CD1c-positive myeloid dendritic cell (primary cell): ENCODE measurements at regions not wholly inside any gene's neighbourhood (a gene's known extent, or its start where the extent isn't known, plus 50 kb on each side); places are given as distances from the start of the nearest gene placed in this dataset.
A peak's percentile ranks its signal among the peaks of the same experiment; 100 is the strongest.
"Not testable (repeated sequence)": the region's sequence is repeated elsewhere in the genome, so short reads cannot be mapped to it uniquely, and the experiment has no call there.

Experiments
- DNase-seq: peaks from one replicate; pipeline ENCODE4 v3.0.0-alpha.2; 2016; ENCODE audit errors: extremely low spot score

DNA sequence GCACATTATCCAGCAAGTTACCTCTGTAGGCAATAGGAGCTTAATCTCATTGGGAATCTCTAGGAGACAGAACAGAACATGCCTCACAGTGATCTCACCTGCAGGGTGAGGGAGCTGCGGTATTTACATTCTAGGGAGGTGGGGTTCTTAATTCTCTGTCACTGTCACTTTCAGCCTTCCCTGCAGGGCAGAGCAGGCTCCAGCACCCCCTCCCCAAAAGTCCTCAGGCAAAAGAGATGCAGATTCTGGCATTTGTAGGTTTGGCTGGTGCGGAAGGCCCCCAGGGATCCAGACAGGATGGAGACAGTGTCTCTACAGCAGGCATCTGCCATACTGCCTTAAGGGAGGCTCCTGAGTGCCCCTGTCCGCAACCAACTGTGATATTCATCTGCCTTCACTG, 166.4 kb upstream of the ATP6AP2 start:
- no peak for DNase-seq

DNA sequence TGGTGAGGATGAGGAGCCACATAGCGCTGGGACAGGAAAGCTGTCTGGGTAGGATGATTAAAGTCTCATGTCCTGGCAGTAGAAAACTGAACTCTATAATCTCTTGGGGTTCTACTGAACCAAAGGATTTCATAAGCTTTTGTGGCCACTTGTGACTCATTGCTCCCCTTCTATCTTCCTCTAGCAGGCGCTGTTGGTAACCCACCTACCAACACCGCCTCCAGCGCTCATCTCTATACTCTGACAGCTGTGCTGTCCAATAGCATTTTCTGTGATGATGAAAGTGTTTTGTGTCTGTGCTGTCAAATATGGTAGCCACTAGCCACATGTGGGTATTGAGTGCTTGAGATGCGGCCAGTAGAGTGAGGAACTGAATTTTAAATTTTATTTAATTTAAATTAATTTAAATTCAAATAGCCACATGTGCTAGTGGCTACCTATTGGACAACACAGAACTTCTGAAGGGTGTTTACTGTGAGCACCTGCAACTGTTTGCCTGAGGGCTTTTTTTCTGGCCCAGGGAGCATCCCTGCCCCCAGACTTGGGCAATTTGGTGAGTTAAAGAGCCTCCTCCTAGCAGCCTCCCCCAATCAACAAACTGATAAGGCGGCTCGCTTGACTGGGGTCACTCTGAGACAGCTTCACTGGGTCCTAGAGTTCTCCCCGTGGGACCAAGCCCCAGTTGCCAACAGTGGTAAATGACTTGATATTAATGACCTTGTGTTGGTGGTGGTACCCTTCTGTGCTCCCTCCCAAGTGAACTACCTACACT, 169.2 kb upstream of the ATP6AP2 start:
- peak; percentile 56 for DNase-seq

DNA sequence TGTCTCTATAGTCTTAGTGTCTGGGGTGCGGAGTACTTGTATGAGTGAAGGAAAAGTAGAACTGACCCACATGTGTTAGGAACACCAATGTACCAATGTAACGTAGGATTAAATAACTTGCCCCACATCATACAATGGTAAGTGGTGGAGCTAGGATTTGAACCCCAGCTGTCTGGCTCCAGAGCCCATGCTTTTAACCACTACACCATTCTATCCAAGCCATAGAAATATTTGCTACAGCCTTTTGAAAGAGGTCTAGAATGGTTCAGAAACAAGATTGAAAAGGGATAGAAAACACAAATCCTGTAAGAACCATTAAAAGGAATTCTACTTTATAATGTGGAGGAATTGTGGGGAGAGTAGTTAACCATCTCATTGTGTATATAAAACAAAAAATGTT, 169.9 kb upstream of the ATP6AP2 start:
- no peak for DNase-seq

GRCh38 chrX:40406330-40406859, 174.4 kb upstream of the ATP6AP2 start:
- DNase-seq: peak; percentile 61

GRCh38 chrX:40405399-40405798, 175.4 kb upstream of the ATP6AP2 start:
- DNase-seq: no peak

DNA sequence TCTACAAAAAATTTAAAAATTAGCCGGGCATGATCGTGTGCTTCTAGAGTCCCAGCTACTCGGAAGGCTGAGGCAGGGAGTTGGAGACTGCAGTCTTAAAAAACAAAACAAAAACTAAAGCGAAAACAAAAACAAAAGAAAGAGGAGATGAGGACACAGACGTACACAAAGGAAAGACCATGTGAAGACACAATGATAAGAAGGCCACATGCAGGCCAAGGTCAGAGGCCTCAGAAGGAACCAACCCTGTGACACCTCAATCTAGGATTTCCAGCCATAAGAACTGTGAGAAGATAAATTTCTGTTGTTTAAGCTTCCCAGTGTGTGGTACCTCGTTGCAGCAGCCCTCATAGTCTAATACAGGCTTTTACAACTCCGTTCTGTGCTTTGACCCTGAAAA, 177.0 kb upstream of the ATP6AP2 start:
- DNase-seq: no peak

- DNase-seq: peak; percentile 52
Observed at GRCh38 chrX:40402831-40403533, 177.8 kb upstream of the ATP6AP2 start.

DNA sequence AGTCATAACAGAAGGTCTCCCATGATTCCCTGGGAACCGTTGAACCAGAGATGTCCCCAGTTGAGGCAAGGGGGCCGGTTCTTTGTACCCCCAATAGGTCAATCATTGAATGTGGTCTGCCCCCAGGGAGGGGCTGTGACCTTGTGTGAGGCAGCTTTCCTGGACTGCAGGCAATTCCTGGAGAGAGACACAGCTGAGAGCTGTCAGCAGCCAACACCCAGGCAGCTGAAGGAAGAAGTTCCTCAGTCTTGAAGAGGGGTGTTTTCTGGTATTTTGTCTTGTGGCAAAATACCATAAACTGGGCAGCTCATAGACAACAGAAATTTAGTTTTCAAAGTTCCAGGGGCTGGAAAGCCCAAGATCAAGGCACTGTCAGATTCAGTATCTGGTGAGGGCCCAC, 185.7 kb upstream of the ATP6AP2 start:
- DNase-seq: no peak

DNA sequence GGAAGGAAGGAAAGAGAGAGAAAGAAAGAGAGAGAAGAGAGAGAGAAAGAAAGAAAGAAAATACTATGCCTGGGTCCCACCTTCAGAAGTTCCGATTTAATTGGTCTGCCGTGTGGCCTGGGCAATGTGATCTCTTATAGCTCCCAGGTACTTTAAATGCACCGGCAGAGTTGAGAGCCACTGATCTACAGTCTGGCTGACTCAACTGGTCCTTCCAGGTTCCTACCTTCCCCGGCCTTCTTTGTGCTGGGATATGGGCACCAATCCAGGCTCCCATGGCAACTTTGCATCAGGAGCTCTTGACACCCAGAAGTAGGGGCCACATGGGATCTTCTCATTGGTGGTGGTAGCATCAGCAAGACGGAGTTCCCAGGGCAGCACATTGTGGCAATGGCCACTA, 186.5 kb upstream of the ATP6AP2 start:
- DNase-seq: no peak

DNA sequence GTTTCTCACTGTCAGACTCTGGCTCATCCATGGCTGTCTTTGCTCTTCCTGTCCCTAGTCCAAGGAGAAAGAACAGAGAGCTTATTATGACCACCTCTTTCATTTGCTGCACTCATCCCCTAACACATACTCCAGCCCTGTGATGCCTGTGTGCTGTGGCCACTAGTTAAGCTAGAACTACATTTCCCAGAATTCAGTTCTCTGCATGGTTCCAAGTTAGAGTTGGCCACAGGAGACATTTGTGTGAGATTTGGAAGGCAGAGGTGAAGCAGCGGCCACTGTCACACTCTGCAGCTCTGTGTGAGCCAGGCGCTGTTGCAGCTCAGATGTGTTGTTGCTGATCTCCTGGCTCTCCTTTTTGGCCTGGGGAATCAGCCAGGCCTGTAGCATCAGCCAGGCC, 188.2 kb upstream of the ATP6AP2 start:
- DNase-seq: no peak

GRCh38 chrX:40391662-40392061, 189.1 kb upstream of the ATP6AP2 start:
- DNase-seq: no peak

- DNase-seq: no peak
Observed at GRCh38 chrX:40389555-40389954, 191.2 kb upstream of the ATP6AP2 start.

DNA sequence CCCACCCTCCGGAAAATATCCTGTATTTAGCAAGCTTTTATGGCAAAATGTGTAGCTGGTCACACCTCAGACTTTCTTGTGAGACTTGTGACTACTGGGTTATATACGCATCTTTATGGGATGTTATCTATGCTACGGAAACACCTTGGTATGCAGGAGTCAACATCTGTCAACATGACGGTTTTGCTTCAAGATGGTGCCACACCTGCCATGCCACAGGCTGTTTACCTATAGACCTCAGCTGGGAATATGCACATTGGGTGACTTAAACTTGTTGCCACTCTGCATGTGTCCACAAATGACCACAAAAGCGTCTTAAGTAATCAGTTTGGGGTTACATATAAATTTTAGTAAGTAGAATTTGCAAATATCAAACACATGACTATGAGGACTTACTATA, 192.3 kb upstream of the ATP6AP2 start:
- no peak for DNase-seq

DNA sequence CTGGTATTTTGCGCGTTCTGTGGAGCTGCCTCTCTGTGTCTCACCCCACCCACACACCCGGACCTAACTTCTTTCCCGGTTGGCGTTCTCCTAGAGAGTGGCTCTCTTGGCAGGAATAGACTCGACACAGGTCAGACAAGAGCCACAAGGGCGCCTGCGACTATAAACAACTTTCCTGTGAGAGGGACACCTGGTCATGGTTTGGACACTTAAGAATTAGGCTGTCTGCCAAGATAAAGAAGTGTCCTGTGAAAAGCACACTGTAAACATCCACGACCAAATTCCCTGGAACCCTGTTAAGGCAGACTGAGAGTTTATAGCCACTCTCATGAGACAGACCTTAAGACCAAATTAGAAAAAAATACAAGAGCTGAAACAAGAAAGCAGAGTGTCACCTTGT, 192.9 kb upstream of the ATP6AP2 start:
- DNase-seq: not testable (repeated sequence)

DNA sequence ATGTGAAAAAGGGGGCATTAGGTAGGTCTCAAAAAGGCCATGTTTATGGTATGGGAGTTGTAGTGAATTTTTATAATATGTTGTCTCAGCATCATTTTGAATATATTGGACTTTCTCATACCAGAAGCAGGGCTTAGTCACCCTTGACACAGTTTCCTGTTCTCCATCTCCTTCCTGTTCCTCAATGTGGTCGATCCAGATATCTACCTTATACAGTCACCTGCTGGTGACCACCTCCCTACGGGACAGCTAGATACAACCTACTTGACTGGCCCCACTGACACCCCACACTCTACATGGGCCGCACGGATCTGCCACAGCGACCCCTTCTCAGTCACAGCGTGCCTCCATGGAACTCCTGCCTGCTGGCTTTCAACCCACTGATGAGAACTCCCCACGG, 193.5 kb upstream of the ATP6AP2 start:
- not testable (repeated sequence) for DNase-seq

DNA sequence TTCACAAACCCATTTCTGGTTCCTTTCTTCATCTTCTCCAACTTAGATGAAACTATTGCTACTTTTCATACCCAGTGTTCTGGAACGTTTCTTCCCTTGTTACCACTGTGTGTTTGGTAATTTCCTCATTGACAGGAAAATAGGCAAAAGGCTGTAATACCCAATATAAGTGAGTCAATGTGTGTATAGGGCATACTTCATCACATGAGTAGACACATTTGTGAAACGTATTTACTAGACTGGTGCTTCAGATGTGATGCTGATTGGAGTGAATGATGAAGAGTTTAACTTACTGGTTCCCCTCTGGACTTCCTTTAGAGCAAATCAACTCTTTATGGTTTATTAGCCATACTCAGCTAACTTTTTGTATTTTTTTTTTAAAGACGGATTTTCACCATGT, 195.1 kb upstream of the ATP6AP2 start:
- peak; percentile 13 for DNase-seq

DNA sequence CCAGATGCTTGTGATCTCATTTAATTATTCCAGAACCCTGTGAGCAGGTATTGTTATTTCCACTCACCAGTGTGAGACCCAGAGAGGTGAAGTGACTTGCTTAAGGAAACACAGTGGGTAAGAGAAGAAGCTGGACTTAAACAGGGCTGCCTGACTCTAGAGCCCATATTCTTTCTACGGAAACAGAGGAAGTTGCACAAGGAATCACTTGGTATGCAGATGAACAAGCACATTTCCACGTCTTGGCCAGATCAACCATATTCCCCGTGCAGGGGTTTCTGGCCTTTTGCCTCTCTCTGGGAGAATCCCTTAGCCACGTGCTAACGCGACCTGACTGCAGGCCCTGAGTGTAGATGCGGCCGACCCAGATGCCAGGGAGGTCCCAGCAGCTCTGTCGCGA, 195.5 kb upstream of the ATP6AP2 start:
- peak; percentile 46 for DNase-seq

GRCh38 chrX:40383969-40384368, 196.8 kb upstream of the ATP6AP2 start:
- DNase-seq: no peak

DNA sequence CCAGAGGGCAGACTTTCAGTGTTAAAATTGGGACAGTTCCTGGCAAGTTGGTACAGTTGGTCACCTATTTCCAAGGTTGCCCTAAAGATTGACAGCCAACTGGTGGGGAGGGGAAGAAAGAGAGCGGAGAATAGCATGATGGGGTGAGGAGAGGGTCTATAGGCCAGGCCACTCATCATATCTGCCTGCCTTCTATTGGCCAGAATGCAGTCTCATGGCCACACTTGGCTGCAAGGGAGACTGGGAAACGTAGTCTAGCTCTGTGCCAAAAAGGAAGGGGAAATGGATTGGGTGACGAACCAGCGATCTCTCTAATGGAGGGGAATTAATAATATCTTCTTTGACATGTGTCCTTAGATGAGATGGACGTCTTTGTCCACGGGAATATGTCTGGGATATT, 197.4 kb upstream of the ATP6AP2 start:
- DNase-seq: no peak

DNA sequence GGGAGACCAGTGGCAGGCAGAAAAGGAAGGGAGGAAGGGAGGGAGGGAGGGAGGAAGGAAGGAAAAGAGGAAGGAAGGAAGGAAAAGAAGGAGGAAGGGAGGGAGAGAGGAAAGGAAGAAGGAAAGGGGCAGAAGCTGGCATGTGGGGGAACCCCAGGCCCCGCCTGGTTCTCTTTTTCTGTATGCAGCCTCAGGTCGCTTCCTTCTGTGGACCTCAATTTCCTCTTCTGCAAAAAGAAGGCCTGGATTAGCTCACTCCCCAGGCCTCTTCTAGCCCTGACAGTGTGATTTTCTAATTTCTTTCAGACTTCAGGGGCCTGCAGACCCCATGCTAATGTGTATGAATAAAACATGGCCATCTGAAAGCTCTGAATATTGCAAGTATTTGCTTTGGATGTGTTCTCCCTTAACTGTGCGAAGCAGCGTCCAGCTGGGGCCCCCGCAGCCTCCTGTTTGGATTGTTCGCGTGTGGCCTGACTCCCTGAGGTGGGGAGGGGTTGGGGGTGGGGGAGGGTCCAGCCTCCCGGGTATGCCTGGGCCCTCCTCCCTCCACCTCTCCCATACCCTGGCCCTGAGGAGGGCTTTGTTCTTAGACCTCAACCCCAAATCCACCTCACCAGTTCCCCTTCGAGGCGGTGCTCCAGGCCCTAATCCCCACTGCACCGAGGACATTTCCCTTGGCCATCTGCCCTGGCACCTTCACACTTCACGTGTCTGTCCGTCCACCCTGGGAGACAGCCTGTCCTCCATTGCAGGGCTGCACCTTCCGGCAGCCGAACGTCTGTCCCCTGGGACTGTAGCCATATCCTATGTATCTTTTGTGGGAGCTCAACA, 199.9 kb upstream of the ATP6AP2 start:
- DNase-seq: peak; percentile 46

- DNase-seq: no peak
Observed at GRCh38 chrX:40377684-40378083, 203.1 kb upstream of the ATP6AP2 start.

DNA sequence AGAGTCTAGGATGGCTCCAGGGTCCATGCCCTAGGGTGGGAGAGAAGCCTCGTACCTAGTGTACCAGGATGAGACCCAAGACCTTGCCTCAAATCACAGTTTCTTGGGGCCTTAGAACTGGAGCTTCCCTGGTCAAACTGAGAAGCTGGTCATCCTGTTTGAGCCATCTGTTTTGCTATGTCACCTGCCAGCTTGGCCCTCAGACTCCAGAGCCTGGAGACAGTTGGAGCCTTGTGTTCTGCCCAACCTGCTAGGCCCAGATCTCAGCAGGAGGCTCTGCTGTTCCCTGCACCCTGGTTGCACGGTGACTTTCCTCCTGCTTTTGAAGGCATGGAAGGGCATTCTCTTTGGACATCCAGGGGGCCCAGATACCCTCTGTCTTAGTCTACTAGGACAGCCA, 206.3 kb upstream of the ATP6AP2 start:
- DNase-seq: no peak
